Trophoblast cell (in vitro differentiated cells and primary cell): ENCODE measurements at regions not wholly inside any gene's neighbourhood (a gene's known extent, or its start where the extent isn't known, plus 50 kb on each side); places are given as distances from the start of the nearest gene placed in this dataset.

Experiments
- DNase-seq, 2 donors: peaks; one replicate each; pipeline ENCODE4 v3.0.0-alpha.2; 2016
- H2AFZ ChIP-seq: 2 replicates; pipeline ENCODE4 v1.6.1; 2013; ENCODE audit warnings: low read length, moderate library complexity, mild to moderate bottlenecking; ENCODE audit not compliant: insufficient read depth, poor library complexity
- H2AK5ac ChIP-seq: 2 replicates; pipeline ENCODE4 v1.6.1; 2013; ENCODE audit warnings: mild to moderate bottlenecking, low read length
- H2BK120ac ChIP-seq: 2 replicates; pipeline ENCODE4 v1.6.1; 2013; ENCODE audit warnings: low read length, mild to moderate bottlenecking, moderate library complexity; ENCODE audit not compliant: insufficient read depth, poor library complexity
- H2BK12ac ChIP-seq: 2 replicates; pipeline ENCODE4 v1.6.1; 2013; ENCODE audit warnings: mild to moderate bottlenecking, low read length, moderate library complexity
- H2BK5ac ChIP-seq: 2 replicates; pipeline ENCODE4 v1.6.1; 2013; ENCODE audit warnings: low read length, low read depth, moderate library complexity, mild to moderate bottlenecking; ENCODE audit not compliant: poor library complexity
- H3K14ac ChIP-seq: 2 replicates; pipeline ENCODE4 v1.6.1; 2013; ENCODE audit warnings: mild to moderate bottlenecking, low read length
- H3K18ac ChIP-seq: 2 replicates; pipeline ENCODE4 v1.6.1; 2013; ENCODE audit warnings: mild to moderate bottlenecking, low read length
- H3K23ac ChIP-seq: 2 replicates; pipeline ENCODE4 v1.6.1; 2013; ENCODE audit warnings: low read length
- H3K27ac ChIP-seq: 2 replicates; pipeline ENCODE4 v1.5.1; 2013; ENCODE audit warnings: low read depth, mild to moderate bottlenecking, inconsistent platforms, low read length, moderate library complexity
- H3K27me3 ChIP-seq: 2 replicates; pipeline ENCODE4 v1.6.1; 2013; ENCODE audit warnings: inconsistent platforms, mild to moderate bottlenecking, low read length, moderate library complexity; ENCODE audit not compliant: insufficient read depth
- H3K36me3 ChIP-seq, 2 experiments: 1 replicate in 1 of 2; 2 replicates in 1 of 2; pipeline ENCODE4 v1.6.1; 2013; ENCODE audit warnings: low read length in 2 of 2, mild to moderate bottlenecking in 2 of 2, moderate library complexity in 1 of 2; ENCODE audit not compliant: insufficient read depth in 2 of 2, control insufficient read depth in 1 of 2
- H3K4ac ChIP-seq: 2 replicates; pipeline ENCODE4 v1.6.1; 2013; ENCODE audit warnings: low read depth, mild to moderate bottlenecking, low read length, moderate library complexity
- H3K4me1 ChIP-seq, 2 experiments: 1 replicate in 1 of 2; 2 replicates in 1 of 2; pipeline ENCODE4 v1.6.1; 2013; ENCODE audit warnings: low read length in 2 of 2, mild to moderate bottlenecking in 2 of 2, moderate library complexity in 1 of 2; ENCODE audit not compliant: insufficient read depth in 2 of 2, control insufficient read depth in 1 of 2
- H3K4me2 ChIP-seq: 2 replicates; pipeline ENCODE4 v1.6.1; 2013; ENCODE audit warnings: inconsistent platforms, mild to moderate bottlenecking, low read length, moderate library complexity
- H3K4me3 ChIP-seq: 2 replicates; pipeline ENCODE4 v1.5.1; 2013; ENCODE audit warnings: mild to moderate bottlenecking, low read depth, low read length, inconsistent platforms
- H3K79me1 ChIP-seq: one replicate; pipeline ENCODE4 v1.6.1; 2013; ENCODE audit warnings: low read length
- H3K79me2 ChIP-seq: 2 replicates; pipeline ENCODE4 v1.6.1; 2013; ENCODE audit warnings: low read length, mild to moderate bottlenecking; ENCODE audit not compliant: control insufficient read depth, insufficient read depth, poor library complexity
- H3K9ac ChIP-seq: 2 replicates; pipeline ENCODE4 v1.6.1; 2013; ENCODE audit warnings: mild to moderate bottlenecking, low read length
- H3K9me3 ChIP-seq: 2 replicates; pipeline ENCODE4 v1.6.1; 2013; ENCODE audit warnings: low read depth, mild to moderate bottlenecking, control low read depth, inconsistent platforms, low read length; ENCODE audit not compliant: insufficient read depth
- H4K12ac ChIP-seq: 2 replicates; pipeline ENCODE4 v1.6.1; 2013; ENCODE audit warnings: low read depth, mild to moderate bottlenecking, low read length, moderate library complexity
- H4K8ac ChIP-seq: 2 replicates; pipeline ENCODE4 v1.6.1; 2013; ENCODE audit warnings: low read depth, mild to moderate bottlenecking, low read length, moderate library complexity
- H4K91ac ChIP-seq: one replicate; pipeline ENCODE4 v1.6.1; 2013; ENCODE audit warnings: low read depth, mild to moderate bottlenecking, low read length, moderate library complexity
- WGBS: extraction: QIAGEN DNeasy Blood & Tissue Kit; methylation state at CpG from one replicate; pipeline ENCODE4 v1.1.7; 2013; ENCODE audit warnings: missing lambda C conversion rate; ENCODE audit not compliant: insufficient read length, insufficient coverage; ENCODE audit errors: extremely low coverage; 5-methylcytosine and 5-hydroxymethylcytosine counted together

GRCh38 chr13:84658491-84659358 lies 776.5 kb upstream of the SLITRK1 start:
- H3K4me1 ChIP-seq, result no peaks in the 10 kb centered on the region
- H4K8ac ChIP-seq, result no peak overlapping the region
- H3K36me3 ChIP-seq, result no peaks in the 10 kb centered on the region
- H2BK120ac ChIP-seq, result no peak overlapping the region
- H3K27ac ChIP-seq, result no peak overlapping the region
- no peak overlapping the region for H2AK5ac ChIP-seq
- no peak overlapping the region for H3K4me3 ChIP-seq
- H3K79me1 ChIP-seq, result no peaks in the 10 kb centered on the region
- H3K18ac ChIP-seq, result no peak overlapping the region
- no peak overlapping the region for H2BK5ac ChIP-seq
- no peak overlapping the region for H3K4ac ChIP-seq
- no peaks in the 10 kb centered on the region for H3K79me2 ChIP-seq
- no peak overlapping the region for H2AFZ ChIP-seq
- DNase-seq, result no peak
- H3K14ac ChIP-seq, result no peak overlapping the region
- H3K9ac ChIP-seq, result no peak overlapping the region
- H3K27me3 ChIP-seq, result no peaks in the 10 kb centered on the region
- no CpG with 5 or more reads among the region's 3 CpGs for WGBS
- H4K91ac ChIP-seq, result no peak overlapping the region
- H4K12ac ChIP-seq, result no peak overlapping the region
- H2BK12ac ChIP-seq, result no peak overlapping the region
- no peaks in the 10 kb centered on the region for H3K9me3 ChIP-seq
- no peak overlapping the region for H3K4me2 ChIP-seq
- no peak overlapping the region for H3K23ac ChIP-seq

- Histone ChIP-seq H2AK5ac (no peak overlapping the region), H3K9me3 (no peaks in the 10 kb centered on the region), H2BK5ac (no peak overlapping the region), H4K91ac (no peak overlapping the region), H3K4ac (no peak overlapping the region), H2BK120ac (no peak overlapping the region), H3K23ac (no peak overlapping the region), H4K12ac (no peak overlapping the region), H2AFZ (no peak overlapping the region), H3K27me3 (no peaks in the 10 kb centered on the region), H3K79me1 (no peaks in the 10 kb centered on the region), H3K18ac (no peak overlapping the region), H4K8ac (no peak overlapping the region), H3K4me2 (no peak overlapping the region), H3K4me1 (no peaks in the 10 kb centered on the region), H3K14ac (no peak overlapping the region), H2BK12ac (no peak overlapping the region), H3K4me3 (no peak overlapping the region), H3K27ac (no peak overlapping the region), H3K9ac (no peak overlapping the region), H3K79me2 (no peaks in the 10 kb centered on the region), H3K36me3 (no peaks in the 10 kb centered on the region)
- no peak for DNase-seq
- WGBS, result no CpG with 5 or more reads among the region's 3 CpGs
Observed at GRCh38 chr13:84655677-84656076, 773.4 kb upstream of the SLITRK1 start.

GRCh38 chr13:84654654-84655275 lies 772.5 kb upstream of the SLITRK1 start:
- Histone ChIP-seq H3K4ac (no peak overlapping the region), H4K12ac (no peak overlapping the region), H2BK5ac (no peak overlapping the region), H2AFZ (no peak overlapping the region), H2BK120ac (no peak overlapping the region), H3K27ac (no peak overlapping the region), H4K8ac (no peak overlapping the region), H3K79me1 (no peaks in the 10 kb centered on the region), H3K9me3 (no peaks in the 10 kb centered on the region), H3K23ac (no peak overlapping the region), H3K79me2 (no peaks in the 10 kb centered on the region), H3K4me2 (no peak overlapping the region), H2AK5ac (no peak overlapping the region), H3K4me3 (no peak overlapping the region), H2BK12ac (no peak overlapping the region), H3K36me3 (no peaks in the 10 kb centered on the region), H3K14ac (no peak overlapping the region), H3K4me1 (no peaks in the 10 kb centered on the region), H4K91ac (no peak overlapping the region), H3K18ac (no peak overlapping the region), H3K9ac (no peak overlapping the region), H3K27me3 (no peaks in the 10 kb centered on the region)
- no peak for DNase-seq
- WGBS, result no CpG with 5 or more reads among the region's 5 CpGs

- no CpG with 5 or more reads among the region's 3 CpGs for WGBS
- Histone ChIP-seq H3K4me2 (no peak overlapping the region), H3K79me2 (no peaks in the 10 kb centered on the region), H2BK5ac (no peak overlapping the region), H4K12ac (no peak overlapping the region), H2AFZ (no peak overlapping the region), H2AK5ac (no peak overlapping the region), H3K14ac (no peak overlapping the region), H3K79me1 (no peaks in the 10 kb centered on the region), H3K4me3 (no peak overlapping the region), H3K9me3 (no peaks in the 10 kb centered on the region), H3K4me1 (no peaks in the 10 kb centered on the region), H4K91ac (no peak overlapping the region), H4K8ac (no peak overlapping the region), H3K23ac (no peak overlapping the region), H2BK120ac (no peak overlapping the region), H3K27me3 (no peaks in the 10 kb centered on the region), H3K27ac (no peak overlapping the region), H3K36me3 (no peaks in the 10 kb centered on the region), H3K9ac (no peak overlapping the region), H2BK12ac (no peak overlapping the region), H3K18ac (no peak overlapping the region), H3K4ac (no peak overlapping the region)
- no peak for DNase-seq
Observed at GRCh38 chr13:84653915-84654534, 771.8 kb upstream of the SLITRK1 start.
